Transverse colon (tissue), 3 donors: ENCODE measurements at regions not wholly inside any gene's neighbourhood (a gene's known extent, or its start where the extent isn't known, plus 50 kb on each side); places are given as distances from the start of the nearest gene placed in this dataset.
"Not testable (repeated sequence)": the region's sequence is repeated elsewhere in the genome, so short reads cannot be mapped to it uniquely, and the experiment has no call there.

Experiments
- EP300 ChIP-seq: sonication (generic); formaldehyde crosslinking; IDR thresholded peaks from one replicate; pipeline ENCODE4 v1.6.1; 2017; ENCODE audit warnings: antibody characterized with exemption, low read depth
- POLR2A ChIP-seq: fragments of 450-650 bp; IDR thresholded peaks from one replicate; pipeline ENCODE4 v1.6.1; 2016; ENCODE audit warnings: antibody characterized with exemption, mild to moderate bottlenecking, moderate library complexity
- POLR2AphosphoS5 ChIP-seq, 3 donors: sonication (generic); formaldehyde crosslinking; IDR thresholded peaks; one replicate each; pipeline ENCODE4 v1.6.1; 2016; ENCODE audit warnings: antibody characterized with exemption in 3 of 3

- TF ChIP-seq EP300; POLR2A; POLR2AphosphoS5 (IDR thresholded peaks at IDR 0.05): not testable (repeated sequence)
These were observed 63.1 kb upstream of the ANKRD30A start for GRCh38 chr10:37062296-37062695.
